ENCODE measurements at regions not wholly inside any gene's neighbourhood (a gene's known extent, or its start where the extent isn't known, plus 50 kb on each side); places are given as distances from the start of the nearest gene placed in this dataset.
"Not testable (repeated sequence)": the region's sequence is repeated elsewhere in the genome, so short reads cannot be mapped to it uniquely, and the experiment has no call there.

- no peak for DNase-seq
Measured at GRCh38 chr9:34907044-34907443, 51.0 kb upstream of the PHF24 start.

- DNase-seq = peak; percentile 72
Measured at GRCh38 chr9:34899535-34900158, 58.4 kb upstream of the PHF24 start.

DNA sequence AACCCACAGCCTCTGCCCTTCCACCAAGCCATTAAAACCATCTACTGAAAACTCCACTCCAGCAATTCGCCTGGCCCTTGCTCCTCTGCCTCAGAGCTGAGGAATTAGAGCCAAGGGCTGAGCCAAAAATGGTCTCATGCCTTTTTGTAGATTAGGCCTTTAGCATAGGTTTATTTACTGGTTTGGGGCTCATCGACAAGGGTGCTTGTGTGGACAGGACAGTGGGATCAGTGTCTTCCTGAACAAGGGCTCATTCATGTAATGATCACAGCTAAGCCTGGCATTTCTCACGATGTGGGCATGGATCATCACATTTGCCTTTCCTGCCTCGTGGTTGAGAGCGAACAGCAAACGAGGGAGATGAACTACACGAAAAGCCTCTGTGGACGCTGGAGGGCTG, 59.2 kb upstream of the PHF24 start:
- no peak for DNase-seq

DNA sequence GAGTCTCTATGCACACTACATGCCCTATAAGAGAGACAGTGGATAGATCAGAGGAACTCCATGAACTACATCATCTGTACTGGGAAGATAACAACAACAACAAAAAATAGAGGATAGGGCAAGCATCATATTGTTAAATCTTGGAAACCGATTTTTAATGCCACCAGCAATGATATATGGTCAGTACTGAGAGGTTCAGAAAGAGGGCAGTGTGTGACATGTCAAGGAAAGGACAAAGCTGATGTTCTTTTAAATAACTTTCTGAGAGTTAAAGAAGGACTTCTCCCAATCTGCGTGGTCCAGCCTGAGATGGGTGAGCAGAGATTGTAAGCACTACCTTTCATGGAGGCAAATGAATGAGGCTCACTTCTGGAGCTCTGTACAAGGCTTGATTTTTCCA, 62.0 kb upstream of the PHF24 start:
- DNase-seq = no peak

DNA sequence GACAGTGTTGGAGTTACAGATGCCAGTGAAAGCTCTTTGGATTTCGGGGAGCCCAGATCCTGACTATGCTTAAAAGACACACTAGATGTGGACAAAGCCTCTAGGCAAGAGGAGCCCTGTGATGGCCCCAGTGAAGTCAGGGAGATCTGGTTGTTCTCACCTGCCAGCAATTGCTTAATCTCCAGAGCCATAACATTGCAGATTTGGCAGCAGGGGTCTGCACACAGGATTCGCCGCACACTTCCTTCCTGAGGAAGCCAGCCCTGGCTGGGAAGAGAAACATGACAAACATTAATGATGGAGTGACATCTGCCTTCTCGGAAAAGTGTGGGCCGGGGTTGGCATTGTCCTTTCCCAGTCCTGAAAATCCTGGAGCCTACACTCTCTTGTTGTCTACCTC, 65.2 kb upstream of the PHF24 start:
- DNase-seq = no peak

DNA sequence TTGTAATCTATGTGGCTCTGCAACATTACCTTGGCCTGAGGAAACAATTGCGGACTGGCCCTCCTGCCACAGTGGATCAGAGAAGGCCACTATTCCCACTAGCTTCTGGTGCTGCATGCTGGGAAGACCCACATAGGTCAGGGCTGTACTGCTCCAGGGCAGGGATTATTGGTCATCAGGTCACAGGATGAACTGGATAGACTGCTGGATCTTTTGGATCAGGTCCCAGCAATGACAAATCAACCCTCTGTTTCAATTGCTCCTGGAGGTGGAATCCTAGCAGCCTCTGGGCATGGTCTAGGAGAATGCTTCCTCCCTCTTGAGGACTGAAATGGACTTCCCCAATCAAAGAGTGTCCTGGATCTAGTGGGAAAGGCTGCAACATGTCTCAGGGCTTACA, 66.7 kb upstream of the PHF24 start:
- no peak for DNase-seq

DNA sequence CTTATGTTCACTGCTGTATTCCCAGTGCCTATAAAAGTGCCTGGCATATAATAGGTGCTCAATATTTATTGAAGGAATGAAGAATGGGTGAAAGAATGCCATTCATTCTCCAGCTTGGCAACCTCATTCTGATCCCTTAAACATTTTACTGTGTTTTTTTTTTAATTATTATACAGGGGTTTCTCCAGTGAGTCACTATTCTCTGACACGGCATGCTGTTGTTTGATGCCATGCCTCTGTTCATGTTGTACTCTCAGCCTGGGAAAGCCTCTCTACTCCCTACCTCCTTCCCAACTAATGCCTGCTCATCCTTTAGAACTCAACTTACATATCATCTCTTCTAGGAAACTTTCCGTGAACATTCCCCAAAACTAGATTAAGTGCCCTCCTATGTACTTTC, 70.2 kb upstream of the PHF24 start:
- no peak for DNase-seq

DNA sequence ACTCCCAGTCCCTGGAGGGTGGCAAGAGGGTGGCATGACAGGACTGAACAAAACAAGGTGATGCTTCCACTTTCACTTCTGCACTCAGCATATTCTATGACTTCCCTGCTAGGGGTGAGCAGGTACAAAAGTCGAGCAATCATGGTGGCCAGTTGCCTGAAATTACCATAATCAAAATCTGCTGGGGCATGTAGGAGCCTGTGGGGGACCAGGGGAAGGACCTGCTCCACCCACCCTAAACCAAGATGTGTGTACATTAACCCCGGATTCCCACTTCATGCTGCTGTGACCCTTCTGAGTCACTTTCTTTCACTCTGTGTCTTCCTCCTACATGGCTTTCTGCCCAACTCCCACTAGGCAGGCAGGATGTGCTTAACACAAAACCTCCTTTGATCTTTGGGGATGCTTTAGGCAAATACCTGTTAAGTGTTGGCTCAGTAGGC, 73.3 kb upstream of the PHF24 start:
- peak; percentile 10 for DNase-seq

DNA sequence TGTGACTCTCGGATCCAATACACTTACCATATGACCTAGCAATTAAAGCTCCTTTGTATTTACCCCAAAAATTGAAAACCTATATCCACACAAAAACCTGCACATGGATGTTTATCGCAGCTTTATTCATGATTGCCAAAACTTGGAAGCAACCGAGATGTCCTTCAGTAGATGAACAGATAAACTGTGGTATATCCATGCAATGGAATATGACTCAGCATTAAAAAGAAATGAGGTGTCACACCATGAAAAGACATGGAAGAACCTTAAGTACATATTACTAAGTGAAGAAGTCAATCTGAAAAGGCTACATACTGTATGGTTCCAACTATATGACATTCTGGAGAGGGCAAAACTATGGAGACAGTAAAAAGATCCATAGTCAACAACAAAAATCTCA, 82.0 kb upstream of the PHF24 start:
- no peak for DNase-seq

DNA sequence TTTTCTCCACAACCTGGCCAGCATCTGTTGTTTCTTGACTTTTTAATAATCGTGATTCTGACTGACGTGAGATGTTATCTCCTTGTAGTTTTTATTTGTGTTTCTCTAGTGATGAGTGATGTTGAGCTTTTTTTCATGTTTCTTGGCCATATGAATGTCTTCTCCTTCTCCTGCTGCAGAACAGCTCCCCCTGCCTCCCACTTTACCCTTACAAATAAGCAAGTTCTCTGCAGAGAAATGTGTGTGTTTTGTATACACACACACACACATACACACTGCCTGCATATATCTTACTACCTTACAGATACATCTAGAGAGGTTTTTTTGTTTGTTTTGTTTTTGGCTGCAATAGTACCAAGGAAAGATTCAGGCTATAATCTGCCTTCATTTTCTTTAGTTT, 88.7 kb upstream of the PHF24 start:
- no peak for DNase-seq

- no peak for DNase-seq
Measured at GRCh38 chr9:34866614-34867013, 91.5 kb upstream of the PHF24 start.

GRCh38 chr9:34863426-34863825, 94.7 kb upstream of the PHF24 start:
- no peak for DNase-seq

DNA sequence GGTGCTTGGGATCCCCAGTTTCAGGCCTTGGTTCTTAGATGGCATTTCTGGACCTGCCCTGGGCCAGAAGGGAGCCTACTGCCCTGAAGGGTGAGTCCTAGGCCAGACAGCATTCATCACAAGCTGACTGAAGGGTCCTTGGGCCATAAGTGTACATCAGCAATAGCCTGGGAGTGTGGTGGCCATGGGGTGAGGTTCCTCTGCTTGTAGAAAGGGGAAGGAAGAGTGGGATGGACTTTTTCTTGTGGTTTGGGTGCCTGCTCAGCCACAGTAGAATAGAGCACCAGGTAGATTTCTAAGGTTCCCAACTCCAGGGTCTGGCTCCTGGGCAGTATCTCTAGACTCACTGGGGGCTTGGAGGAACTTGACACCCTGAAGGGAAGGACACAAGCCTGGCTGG, 95.2 kb upstream of the PHF24 start:
- no peak for DNase-seq

DNA sequence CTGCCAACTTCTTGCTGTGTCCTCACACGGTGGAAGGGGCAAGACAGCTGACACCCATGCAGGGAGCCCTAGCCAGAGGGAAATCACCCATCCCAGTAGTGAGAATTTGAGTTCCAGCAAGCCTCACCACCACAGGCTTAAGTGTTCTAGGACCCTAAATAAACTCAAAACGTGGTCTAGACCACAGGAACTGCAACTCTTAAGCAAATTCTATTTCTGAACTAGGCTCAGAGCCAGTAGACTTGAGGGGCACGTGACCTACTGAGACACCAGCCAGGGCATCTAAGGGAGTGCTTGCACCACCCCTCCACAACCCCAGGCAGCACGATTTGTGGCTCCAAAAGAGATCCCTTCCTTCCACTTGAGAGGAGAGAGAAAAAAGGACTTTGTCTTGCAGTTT, 96.0 kb upstream of the PHF24 start:
- DNase-seq = no peak

- DNase-seq = not testable (repeated sequence)
Measured at GRCh38 chr9:34855016-34855415, 103.1 kb upstream of the PHF24 start.

DNA sequence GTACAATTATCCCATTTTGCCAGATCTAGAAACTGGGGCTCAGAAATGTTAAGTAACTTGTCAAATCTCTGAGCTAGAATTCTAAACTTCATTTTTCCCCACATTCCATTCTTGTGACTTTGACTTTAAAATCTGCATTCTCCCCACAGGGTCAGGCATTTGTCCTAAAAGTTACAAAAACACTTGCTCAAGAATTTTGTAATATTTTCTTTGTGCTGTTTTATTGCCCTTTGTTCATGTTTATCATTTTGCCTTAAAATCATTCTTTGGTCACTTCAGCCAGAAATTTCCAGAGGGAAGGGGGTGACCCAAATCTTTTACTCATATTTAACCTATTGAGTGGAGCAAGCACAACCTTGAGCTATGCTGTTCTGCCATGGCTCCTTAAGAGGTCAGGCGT, 120.1 kb upstream of the CCL21 start:
- no peak for DNase-seq

DNA sequence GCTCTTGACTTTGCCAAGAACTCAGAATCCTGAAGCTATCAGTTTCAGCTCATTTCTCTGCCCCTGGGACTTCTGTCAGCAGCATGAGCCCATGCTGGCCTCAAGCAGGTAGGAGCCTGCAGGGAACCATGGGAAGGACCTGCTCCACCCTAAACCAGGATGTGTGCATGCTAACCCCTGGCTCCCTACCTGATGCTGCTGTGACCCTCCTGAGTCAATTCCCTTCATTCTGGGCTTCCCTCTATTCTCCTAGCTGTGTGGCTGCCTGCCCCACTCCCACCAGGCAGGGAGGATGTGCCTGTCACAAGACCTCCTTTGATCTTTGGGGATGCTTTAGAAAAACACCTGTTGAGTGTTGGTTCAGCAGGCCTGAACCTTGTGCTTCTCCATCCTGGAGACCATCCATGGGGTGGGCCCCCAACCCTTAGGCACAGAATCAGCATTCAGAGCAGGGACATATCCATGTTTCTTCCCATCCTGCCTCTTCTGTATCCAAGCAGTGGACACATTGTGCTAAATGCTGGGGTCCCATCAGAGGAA, 117.1 kb upstream of the CCL21 start:
- no peak for DNase-seq

DNA sequence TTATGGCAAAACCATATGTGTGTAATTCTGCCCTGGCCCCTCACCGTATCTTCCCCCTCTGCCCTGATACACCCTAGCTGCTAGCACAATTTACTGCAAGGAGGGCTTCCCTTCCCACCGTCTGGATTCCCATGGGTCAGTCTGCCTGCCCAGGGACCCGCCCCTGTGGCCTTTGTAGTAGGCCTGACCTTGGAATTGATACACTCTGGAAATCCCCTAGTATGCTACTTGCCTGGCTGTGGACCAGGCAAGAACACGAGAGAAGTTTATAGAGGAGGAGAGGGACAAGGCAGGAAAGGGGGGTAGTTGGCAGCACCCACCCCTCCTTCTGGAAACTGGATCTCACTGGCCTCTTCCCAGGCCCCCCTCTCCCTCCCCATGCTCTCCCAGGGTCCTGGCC, 115.8 kb upstream of the CCL21 start:
- DNase-seq = no peak

- DNase-seq = no peak
Measured at GRCh38 chr9:34823778-34824177, 113.8 kb upstream of the CCL21 start.

DNA sequence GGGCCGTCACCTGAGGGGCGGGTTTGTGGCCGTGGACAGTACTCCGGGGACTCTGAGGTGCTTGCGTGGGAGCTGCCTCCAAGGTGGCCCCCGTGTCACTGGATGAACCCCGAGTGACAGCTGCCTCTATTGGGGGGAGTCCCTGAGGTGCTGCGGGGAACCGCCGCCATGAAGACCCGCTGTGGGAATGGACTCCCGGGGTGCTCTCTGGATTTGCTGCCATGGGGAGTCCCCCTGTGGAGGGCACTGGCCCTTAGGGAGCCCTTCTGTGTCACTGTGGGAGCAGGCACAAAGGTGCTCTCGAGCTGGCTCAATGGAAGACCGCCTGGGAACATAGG, 100.2 kb upstream of the CCL21 start:
- DNase-seq = no peak

DNA sequence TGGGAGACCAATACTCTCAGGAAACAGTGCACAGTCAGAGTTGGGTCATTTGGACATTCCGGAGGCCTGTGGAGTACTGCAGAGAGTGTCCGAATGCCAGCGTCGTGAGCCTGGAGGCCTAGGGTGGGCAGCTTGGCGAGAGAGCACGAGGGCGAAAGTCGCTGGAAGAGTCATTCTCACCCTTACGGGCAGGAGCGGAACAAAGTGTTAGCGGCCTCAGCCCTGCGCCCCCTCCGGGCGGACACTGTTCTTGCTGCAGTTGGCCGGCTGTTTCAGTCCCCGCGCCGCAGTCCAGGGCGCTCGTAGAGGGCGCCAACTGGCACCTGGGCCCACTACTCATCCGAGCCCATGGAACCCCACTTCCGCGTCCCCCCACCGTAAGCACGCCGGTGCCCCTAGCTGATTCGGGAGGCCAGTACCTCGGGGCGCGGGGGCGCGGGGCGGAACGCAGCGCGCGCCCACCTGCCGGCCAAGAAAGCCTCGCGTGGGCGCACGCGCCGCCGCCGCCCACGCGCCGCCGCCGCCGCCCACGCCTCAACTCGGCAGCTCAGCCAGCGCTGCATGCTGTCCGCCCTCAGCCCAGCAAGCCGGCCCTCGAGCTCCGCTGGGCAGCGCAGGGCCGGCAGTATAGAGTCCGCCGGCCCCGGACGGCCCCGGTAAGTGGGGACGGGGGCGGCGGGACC, 99.7 kb upstream of the CCL21 start:
- no peak for DNase-seq

DNA sequence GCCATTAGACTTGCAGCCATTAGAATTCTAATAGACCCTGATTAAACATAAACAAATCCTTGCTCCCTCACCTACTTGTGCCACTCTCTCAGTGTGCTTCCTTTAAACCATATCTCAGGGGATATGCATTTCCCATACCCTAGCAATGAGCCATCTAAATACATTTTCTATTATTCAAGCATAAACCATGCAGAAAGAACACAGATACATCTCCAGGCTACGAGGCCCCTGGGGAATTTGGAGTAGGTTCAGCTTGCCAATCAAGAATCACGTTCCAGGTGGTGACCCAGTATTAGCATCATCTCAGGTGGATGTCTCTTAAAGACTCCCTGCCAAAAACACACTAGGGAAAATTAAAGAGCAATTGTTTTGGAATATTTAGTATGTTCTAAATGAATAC, 93.0 kb upstream of the CCL21 start:
- DNase-seq = no peak

GRCh38 chr9:34797367-34797766, 87.4 kb upstream of the CCL21 start:
- no peak for DNase-seq

DNA sequence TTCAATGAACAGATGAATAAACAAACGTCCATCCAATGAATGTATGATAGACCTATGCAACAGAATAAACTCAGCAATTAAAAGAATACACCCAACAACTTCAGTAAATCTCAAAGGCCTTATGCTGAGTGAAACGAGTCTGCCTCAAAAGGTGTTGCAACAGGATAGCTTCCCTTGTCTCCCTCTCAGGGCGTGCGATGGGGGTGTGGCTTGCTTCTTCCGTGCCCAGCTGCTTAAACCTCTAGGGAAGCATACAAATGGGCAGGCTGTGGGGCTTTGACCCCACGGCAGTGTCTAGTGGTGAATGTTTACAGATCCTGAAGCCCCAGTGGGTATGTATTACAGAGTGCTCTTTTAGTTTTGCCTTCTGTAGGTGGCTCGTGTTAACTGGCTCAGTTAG, 87.0 kb upstream of the CCL21 start:
- no peak for DNase-seq

DNA sequence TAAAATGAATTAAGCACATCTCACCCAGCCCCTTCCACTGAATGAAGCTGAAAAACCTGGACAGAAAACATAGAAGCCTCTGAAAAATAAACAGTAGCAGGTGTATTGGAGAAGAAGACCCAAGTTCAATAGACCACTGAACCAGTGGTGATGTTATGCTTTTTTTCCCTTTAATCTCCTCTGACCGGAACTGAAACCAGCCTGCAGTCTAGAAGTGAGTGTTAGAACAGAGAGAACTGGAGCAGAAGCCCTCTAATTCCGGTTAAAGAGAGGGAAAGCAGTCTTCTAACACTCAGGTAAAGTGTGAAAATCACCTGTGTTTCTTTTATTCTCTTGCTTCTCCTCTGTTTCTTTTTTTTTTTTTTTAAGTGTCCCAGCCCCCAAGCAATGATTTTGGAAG, 83.5 kb upstream of the CCL21 start:
- DNase-seq = no peak

Measured in stimulated activated CD4-positive, alpha-beta T cell treated with anti-CD3 and anti-CD28 coated beads, Interleukin-12 subunit alpha, Interleukin-12 subunit beta, amount 100 ng/mL, for 4 hours (primary cell).